ENCODE measurements at regions not wholly inside any gene's neighbourhood (a gene's known extent, or its start where the extent isn't known, plus 50 kb on each side); places are given as distances from the start of the nearest gene placed in this dataset.

GRCh38 chr3:152157337-152157736 is 111.4 kb upstream of the MBNL1 start:
- no peak for DNase-seq

GRCh38 chr3:152159328-152159727 is 109.4 kb upstream of the MBNL1 start:
- no peak for DNase-seq

DNA sequence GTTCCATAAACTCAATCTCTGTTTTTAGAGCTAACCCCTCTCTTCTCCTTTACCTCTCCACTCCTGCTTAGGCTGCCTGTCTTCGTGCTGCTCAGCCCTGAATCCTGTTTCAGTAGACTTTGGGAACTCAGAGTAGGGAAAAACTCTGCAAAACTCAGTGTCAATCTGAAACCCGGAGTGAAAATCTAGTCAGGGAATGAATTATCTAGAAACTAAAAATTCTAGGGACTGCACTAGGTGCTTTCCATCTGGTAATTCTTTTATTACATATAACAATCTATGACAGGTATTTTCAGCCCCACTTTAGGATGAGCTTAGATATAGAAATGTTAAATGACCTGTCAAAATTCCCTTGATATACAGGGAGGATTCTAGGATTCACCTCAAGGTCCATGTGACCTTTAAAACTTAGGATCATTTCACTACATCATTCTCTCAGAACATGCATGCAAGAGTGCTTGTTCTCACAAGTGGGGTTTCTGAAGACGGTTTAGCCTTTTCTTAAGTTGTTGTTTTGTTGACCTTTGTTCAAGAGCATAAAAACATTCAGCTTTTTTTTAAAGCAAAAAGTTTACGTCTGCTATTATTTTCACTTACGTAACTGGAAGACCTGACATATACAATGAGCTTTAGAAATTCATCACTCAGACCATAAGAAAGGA is 108.2 kb upstream of the MBNL1 start:
- DNase-seq = no peak

DNA sequence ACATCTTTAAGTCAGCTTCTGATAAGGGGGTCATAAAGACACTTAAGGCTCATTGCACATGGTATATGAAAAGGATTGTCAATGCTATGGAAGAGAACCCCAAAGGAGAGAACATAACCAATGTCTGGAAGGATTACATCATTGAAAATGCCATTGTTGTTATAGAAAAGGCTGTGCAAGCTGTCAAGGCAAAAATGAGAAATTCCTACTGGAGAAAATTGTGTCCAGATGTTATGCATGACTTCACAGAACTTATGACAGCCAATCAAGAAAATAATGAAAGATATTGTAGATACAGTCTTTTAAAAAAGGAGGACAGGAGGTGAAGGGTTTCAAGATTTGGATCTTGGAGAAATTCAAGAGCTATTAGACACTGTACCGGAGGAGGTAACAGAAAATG is 96.3 kb upstream of the MBNL1 start:
- DNase-seq = no peak

- DNase-seq = no peak
Measured at GRCh38 chr3:152173627-152174026, 95.1 kb upstream of the MBNL1 start.

GRCh38 chr3:152174876-152175527 is 93.7 kb upstream of the MBNL1 start:
- DNase-seq = no peak

- DNase-seq = no peak
Measured at GRCh38 chr3:152175528-152175889, 93.2 kb upstream of the MBNL1 start.

DNA sequence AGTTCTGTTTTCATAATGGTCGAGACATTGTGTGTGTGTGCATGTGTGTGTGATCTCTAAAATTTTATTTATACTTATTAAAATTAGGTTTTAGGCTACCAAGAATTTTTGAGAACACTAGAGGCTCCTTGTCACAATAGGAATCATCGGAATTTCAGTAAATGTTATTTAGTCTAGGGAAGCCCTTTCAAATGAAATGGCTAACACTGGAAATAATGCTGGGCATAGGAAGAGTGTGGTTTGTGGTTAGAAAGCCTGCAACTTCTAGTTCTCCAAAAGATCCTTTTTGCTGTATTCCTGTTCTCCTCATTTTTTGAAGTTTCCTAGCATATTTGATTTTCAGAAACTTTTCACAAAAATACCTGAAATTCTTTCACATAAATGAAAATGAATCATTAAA is 92.5 kb upstream of the MBNL1 start:
- DNase-seq = no peak

DNA sequence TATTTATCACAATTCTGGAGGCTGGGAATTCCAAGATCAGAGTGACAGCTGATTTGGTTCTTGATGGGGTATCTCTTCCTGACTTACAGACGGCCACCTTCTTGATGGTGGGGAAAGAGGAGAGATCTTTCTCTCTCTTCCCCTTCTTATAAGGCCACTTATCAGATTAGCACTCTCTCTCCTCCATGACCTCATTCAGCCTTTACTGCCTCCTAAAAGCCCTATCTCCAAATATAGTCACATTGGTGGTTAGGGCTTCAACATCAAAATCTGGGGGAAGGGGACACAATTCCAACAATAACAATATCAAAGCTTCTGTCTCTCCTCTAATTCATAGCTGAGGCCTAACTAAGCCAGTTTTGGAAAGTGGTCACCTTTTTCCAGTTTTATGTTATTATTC is 91.7 kb upstream of the MBNL1 start:
- DNase-seq = no peak

- no peak for DNase-seq
Measured at GRCh38 chr3:152177757-152178156, 91.0 kb upstream of the MBNL1 start.

DNA sequence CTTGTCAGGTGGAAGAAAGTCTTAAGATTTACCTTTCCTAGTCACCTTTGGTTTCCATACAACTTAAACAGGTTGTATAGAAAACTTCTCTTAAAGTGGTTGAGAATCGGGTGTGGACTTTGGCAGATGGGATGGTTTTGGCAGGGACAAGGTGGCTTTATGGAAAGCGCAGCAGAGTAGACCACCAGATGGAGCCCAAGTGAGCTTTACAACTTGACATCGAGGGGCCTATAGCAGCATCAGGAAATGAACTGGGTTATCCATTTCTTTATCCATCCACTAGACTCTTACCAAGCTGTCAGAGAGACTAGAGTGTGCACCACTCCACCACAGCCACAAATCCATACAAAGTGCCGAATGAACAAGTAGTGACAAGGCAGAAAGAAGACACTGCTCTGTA is 85.3 kb upstream of the MBNL1 start:
- peak; percentile 54 for DNase-seq

DNA sequence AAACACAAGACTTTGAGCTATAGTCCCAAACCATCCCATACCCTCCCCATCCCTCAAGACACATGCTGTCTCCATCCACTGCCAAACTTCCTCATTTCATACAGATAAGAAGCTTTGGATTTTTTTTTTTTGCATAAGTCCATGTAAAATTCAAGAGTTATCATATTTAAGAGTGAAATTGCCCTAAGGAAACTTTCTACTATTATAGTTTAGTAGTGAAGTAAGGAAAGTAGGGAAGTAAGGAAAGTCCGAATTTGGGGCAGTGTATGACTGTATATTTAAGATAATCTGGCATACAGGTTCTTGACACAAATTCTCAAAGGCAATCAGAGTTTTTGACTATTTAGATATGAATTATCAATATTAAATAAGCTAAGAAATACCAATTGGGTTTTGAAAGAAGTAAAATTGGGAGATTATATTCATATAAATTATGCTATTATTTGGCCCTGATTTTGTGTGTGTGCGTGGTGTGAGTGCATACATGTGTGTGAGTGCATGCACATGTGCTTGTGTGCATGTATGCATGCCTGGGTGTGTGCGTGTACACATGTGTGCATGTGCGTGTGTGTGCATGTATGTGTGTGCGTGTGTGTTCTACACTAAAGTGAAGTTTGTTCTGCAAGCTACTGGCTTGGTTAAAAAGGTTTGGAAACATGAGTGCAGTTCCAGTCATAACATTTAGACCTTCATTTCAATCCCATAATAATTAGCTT is 83.6 kb upstream of the MBNL1 start:
- no peak for DNase-seq

DNA sequence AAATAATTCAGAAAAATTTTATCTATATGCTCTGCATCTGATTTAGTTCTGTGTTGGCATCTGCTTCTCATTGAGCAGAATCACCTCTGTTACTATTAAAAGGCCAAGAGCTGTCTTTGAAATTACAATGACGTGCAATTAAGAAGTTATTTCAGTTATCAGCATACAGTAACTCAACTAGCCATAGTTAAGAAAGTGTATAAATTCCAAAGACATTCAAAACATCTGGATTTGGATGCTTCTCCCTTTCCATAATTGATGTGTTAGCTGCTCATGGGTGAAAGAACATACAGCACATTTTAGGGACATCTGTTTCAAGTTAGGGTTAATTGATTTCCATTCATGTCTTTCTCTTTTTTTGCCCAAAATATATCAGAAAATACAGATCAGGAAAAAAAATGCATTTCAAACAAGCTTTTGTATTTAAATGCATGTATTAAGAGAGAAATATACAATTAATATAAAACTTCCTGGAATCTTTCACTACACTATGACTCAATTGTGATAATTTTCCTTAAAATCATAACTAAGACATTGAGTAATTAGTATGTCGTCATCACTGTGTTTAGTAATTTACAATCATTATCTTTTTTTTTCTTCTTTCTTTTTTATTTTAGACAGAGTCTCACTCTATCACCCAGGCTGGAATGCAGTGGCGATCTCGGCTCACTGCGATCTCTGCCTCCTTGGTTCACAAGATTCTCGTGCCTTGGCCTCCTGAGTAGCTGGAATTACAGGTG is 82.7 kb upstream of the MBNL1 start:
- no peak for DNase-seq

DNA sequence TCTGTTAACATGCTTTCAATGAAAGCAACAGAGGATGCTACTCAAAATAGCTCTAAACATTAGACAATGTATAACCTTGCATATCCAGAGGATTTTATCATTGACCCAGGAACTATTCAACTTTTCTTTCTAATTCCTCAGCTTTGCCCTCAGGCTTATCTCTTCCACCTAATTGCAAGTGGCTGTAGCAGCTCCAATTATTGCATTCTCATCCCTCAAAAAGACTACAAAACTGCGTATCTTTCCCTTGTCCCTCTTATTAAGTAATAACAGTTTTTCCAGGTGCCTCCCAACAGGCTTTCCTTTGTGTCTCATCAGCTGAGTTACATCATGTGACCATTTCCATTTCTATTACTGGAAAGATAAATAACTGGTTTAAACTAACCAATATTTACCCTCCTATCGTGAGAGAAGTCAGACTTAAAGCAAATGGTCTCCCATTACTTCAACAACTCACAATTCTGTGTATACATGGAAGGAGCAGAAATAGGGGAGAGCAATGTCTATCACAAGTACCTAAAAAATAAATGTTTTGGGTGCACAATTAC is 78.0 kb upstream of the MBNL1 start:
- DNase-seq = no peak

GRCh38 chr3:152192050-152192449 is 76.7 kb upstream of the MBNL1 start:
- DNase-seq = no peak

DNA sequence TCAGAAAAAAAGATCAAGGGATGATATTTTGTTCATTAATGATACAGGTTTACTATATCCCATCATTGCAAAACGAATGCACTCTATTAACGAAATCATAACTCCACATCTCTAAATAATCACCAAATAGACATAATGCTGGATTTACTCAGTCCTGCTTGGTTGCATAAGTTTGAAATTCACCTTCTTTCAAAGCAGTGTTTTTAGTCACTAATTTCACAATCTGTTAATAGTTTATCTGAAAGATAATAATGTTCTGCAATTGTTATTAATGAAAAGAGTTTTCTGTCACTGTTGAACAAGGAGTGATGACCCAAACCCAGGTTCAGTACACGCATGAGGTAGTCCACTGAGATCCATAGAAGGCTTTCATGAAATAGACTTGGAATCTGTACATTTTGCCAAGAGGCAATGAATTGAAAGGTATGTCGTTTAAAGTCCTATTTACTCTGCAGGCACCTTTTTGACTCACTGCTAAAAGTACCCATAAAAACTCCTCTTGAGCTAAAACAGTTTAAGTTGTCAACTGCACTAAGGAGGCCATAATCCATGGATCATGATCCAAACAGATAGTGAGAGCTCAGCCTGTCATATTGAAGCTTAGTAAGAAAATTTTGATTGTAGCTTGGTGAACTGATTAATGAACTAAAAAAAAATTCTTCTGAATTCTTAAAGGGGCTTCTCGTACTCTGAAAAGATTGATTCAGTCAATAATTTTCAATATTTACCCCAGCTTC is 75.6 kb upstream of the MBNL1 start:
- no peak for DNase-seq

DNA sequence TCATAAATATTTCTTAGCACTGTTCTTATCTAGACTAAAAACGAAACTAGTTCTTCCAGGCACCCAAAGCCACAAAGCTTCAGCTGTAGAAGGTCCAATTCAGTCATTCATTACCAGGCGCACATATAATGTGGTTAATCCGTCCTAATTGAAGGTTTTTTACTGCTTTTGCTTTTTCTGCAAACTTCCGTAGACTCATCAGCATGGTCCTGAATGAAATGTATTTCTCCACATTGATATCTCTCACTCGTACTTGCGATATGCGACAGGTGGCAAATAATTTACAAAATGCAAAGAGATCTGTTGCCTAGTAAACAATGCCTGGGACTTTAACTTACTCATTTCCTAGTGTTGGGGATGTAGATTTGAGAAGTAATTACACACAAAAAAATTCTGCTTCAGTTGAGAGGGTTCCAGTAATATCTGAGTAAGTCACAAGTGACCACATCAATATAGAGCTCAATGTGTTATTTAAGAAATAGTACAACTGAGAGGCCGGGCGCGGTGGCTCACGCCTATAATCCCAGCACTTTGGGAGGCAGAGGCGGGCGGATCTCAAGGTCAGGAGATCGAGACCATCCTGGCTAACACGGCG is 75.0 kb upstream of the MBNL1 start:
- no peak for DNase-seq

DNA sequence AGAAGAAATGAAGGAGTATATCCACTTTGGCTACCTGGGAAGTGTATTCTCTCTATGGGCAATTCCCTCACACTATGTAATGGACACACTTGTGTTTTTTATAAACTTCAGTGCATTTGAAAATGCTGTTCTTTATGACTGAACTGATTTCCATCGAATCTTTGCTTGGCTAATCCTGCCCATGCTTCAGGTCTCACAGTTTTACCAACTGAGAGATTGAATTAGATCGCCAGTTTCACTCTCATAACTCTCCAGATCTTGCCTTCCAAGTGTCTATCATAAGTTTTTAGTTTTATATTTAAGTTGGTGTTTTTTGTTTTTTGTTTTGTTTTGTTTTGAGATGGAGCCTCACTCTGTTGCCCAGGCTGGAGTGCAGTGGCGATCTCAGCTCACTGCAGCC is 73.5 kb upstream of the MBNL1 start:
- DNase-seq = no peak

DNA sequence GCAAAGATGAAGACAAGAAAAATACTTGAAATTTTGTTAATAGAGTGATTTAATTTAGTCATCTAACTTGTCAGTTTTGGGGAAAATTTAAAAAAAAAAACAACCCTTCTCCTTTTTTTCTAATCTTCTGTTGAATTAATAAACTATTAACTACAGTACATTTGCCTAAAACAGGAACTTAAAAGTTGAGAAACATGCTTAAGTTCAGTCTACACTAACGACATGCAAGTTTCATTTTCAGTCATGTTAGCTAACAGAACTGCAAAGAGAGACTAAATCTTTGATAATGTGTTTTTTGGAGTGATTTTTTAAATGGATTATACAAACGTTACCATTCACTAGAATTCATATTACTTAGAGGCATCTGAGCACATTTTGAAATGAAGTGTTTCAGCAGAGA is 71.9 kb upstream of the MBNL1 start:
- no peak for DNase-seq

GRCh38 chr3:152197451-152197850 is 71.3 kb upstream of the MBNL1 start:
- no peak for DNase-seq

DNA sequence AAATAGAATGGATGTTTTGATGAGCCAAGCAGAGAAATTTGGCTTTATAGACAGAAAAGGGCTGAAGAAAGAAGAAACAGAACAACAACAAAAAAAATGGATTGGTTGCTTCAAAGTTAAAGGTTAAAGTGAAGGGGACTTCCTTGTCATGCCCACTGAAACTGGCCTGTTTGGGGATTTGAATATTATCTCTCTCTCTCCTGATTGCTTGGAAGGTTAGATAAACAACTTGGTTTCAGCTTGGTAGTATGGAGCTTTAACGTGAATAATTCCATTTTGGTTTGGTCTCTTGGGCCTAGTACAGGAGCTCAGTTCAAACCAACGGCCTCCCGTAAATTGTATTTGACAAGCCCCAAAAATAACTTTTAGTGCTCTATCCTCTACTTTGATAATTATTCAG is 70.8 kb upstream of the MBNL1 start:
- DNase-seq = no peak

DNA sequence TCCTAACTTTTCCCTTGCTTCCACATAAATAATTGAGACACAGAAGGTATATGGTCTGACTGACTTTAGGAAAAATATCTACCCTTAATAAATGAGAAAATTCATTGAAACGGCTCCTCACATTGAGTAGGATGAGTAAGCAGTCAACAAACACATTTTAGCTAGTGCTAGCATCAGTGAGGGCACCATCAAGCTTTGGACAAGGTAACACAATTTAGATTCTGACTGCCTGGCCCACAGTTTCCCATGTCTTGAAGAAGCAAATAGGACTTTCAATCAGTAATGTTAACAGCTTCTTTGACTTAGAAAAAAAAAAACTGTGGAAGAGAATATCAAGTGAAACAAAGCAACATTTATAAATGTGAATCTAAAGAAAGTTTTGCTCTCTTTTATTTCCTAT is 70.1 kb upstream of the MBNL1 start:
- no peak for DNase-seq
